HepG2 (cell line): ENCODE measurements at regions not wholly inside any gene's neighbourhood (a gene's known extent, or its start where the extent isn't known, plus 50 kb on each side); places are given as distances from the start of the nearest gene placed in this dataset.

Experiments
- ATAC-seq: fragments of 200-7000 bp; cut with Tn5 transposase; 3 replicates; pipeline ENCODE4 v1.9.1; 2020; ENCODE audit warnings: mild to moderate bottlenecking, moderate library complexity
- BruUV-seq: library from RNA; stranded (reverse); fragments of 400-500 nt; replicated peaks from 2 replicates; lab custom pipeline; 2021; lab: Mats Ljungman, UMichigan
- CTCF ChIA-PET: fragments of 300-600 bp; formaldehyde crosslinking; extraction: SDS; loops from one replicate; lab custom pipeline; 2021; ENCODE audit warnings: low total read pairs, inconsistent platforms, low intra/inter-chr PET ratio; lab: Yijun Ruan, JAX
- POLR2A ChIA-PET: fragments of 350-600 bp; sonication (Branson Sonifier 250); formaldehyde crosslinking; loops from one replicate; lab custom pipeline; 2020; ENCODE audit warnings: antibody characterized with exemption, inconsistent platforms; lab: Yijun Ruan, JAX
- DNase-seq: peaks from one replicate; pipeline ENCODE4 v3.0.0-alpha.2; 2015; ENCODE audit warnings: low spot score
- FAIRE-seq: peaks from 3 replicates; lab custom pipeline; 2011; peaks lifted over from hg19 to GRCh38; lab: Jason Lieb, UNC
- H2AFZ ChIP-seq: one replicate; pipeline ENCODE4 v1.6.1; 2011; ENCODE audit warnings: low read length, inconsistent platforms
- H3K27ac ChIP-seq: fragments of 300-600 bp; 3 replicates; pipeline ENCODE4 v1.8.0; 2011; ENCODE audit warnings: mixed run types, mild to moderate bottlenecking, mixed read lengths, low read length, inconsistent platforms; ENCODE audit not compliant: insufficient read depth; ENCODE audit errors: extremely low read length
- H3K27me3 ChIP-seq, 2 experiments: fragments of 200-600 bp in 1 of 2; 2 replicates in 1 of 2; 3 replicates in 1 of 2; pipeline versions ENCODE4 v1.6.0 to v1.8.0; 2011; ENCODE audit warnings: low read length in 2 of 2, mild to moderate bottlenecking in 2 of 2, moderate library complexity in 2 of 2, inconsistent platforms in 1 of 2; ENCODE audit not compliant: insufficient read depth in 2 of 2, control insufficient read depth in 1 of 2
- H3K36me3 ChIP-seq, 2 experiments: fragments of 200-600 bp in 1 of 2; replicated peaks in 1 of 2; 2 replicates in 1 of 2; 3 replicates in 1 of 2; pipeline versions ENCODE4 v1.5.1 to v1.8.0; 2011; ENCODE audit warnings: low read length in 2 of 2, inconsistent platforms in 1 of 2; ENCODE audit not compliant: insufficient read depth in 2 of 2, control insufficient read depth in 1 of 2
- H3K4me1 ChIP-seq: 2 replicates; pipeline ENCODE4 v1.5.1; 2012; ENCODE audit warnings: low read length, inconsistent platforms; ENCODE audit not compliant: insufficient read depth
- H3K4me2 ChIP-seq: 2 replicates; pipeline ENCODE4 v1.6.0; 2011; ENCODE audit warnings: low read depth, low read length, inconsistent platforms
- H3K4me3 ChIP-seq, 3 experiments: fragments of 200-600 bp in 1 of 3; sonication (generic), shearing (Covaris generic) in 1 of 3; replicated peaks in 1 of 3; 2 replicates each; pipeline ENCODE4 v1.5.1; 2011 to 2016; ENCODE audit warnings: low read length in 3 of 3, inconsistent platforms in 2 of 3, low read depth in 2 of 3, mild to moderate bottlenecking in 2 of 3, control low read depth in 1 of 3, mixed read lengths in 1 of 3; ENCODE audit not compliant: insufficient read depth in 1 of 3
- H3K79me2 ChIP-seq: one replicate; pipeline ENCODE4 v1.6.1; 2011; ENCODE audit warnings: low read length, inconsistent platforms; ENCODE audit not compliant: insufficient read depth
- H3K9ac ChIP-seq: 2 replicates; pipeline ENCODE4 v1.6.0; 2011; ENCODE audit warnings: mild to moderate bottlenecking, low read depth, low read length, inconsistent platforms; ENCODE audit not compliant: insufficient read depth
- H3K9me3 ChIP-seq: 2 replicates; pipeline ENCODE4 v1.5.1; 2012; ENCODE audit warnings: mild to moderate bottlenecking, low read length
- H4K20me1 ChIP-seq: 2 replicates; pipeline ENCODE4 v1.6.0; 2011; ENCODE audit warnings: inconsistent platforms, mild to moderate bottlenecking, low read length, moderate library complexity; ENCODE audit not compliant: insufficient read depth
- GATAD1 ChIP-seq: IDR thresholded peaks from 2 replicates; pipeline ENCODE4 v1.6.1; 2016; ENCODE audit warnings: missing genetic modification reagents, missing compliant biosample characterization
- IRX3 ChIP-seq: sonication (generic); formaldehyde crosslinking; IDR thresholded peaks from 2 replicates; pipeline ENCODE4 v1.8.1; 2023; ENCODE audit warnings: mild to moderate bottlenecking, low read depth, missing genetic modification reagents, borderline replicate concordance
- KDM3A ChIP-seq: IDR thresholded peaks from 2 replicates; pipeline ENCODE4 v1.6.1; 2018; ENCODE audit warnings: low read depth, missing compliant biosample characterization
- NFYC ChIP-seq: IDR thresholded peaks from 2 replicates; pipeline ENCODE4 v1.6.1; 2016; ENCODE audit warnings: missing genetic modification reagents, missing compliant biosample characterization
- NONO ChIP-seq, 2 experiments: fragments of 450-650 bp in 1 of 2; sonication (generic) in 1 of 2; formaldehyde crosslinking in 1 of 2; IDR thresholded peaks in 1 of 2; conservative IDR thresholded peaks in 1 of 2; 2 replicates each; pipeline versions ENCODE4 v1.6.1 to v1.8.0; 2017 to 2022; ENCODE audit warnings: mild to moderate bottlenecking in 1 of 2, missing genetic modification reagents in 1 of 2, moderate library complexity in 1 of 2
- PHF5A ChIP-seq: IDR thresholded peaks from one replicate; pipeline ENCODE4 v1.6.1; 2018; ENCODE audit warnings: low read depth, missing genetic modification reagents; ENCODE audit not compliant: unreplicated experiment
- SATB2 ChIP-seq: sonication (generic); formaldehyde crosslinking; IDR thresholded peaks from 2 replicates; pipeline ENCODE4 v1.5.0; 2020; ENCODE audit warnings: missing genetic modification reagents
- ZMYM4 ChIP-seq: sonication (generic); formaldehyde crosslinking; IDR thresholded peaks from 2 replicates; pipeline ENCODE4 v1.8.1; 2023; ENCODE audit warnings: mild to moderate bottlenecking, missing genetic modification reagents
- ZNF34 ChIP-seq: sonication (generic); formaldehyde crosslinking; IDR thresholded peaks from 2 replicates; pipeline ENCODE4 v1.4.0; 2020; ENCODE audit warnings: mild to moderate bottlenecking, missing genetic modification reagents, borderline replicate concordance
- ZNF607 ChIP-seq: sonication (generic); formaldehyde crosslinking; IDR thresholded peaks from 2 replicates; pipeline ENCODE4 v1.5.1; 2020; ENCODE audit warnings: missing genetic modification reagents, mild to moderate bottlenecking, borderline replicate concordance
- WGBS: methylation state at CpG from one replicate; pipeline ENCODE4 v1.1.6; 2017; ENCODE audit warnings: low lambda C conversion rate; 5-methylcytosine and 5-hydroxymethylcytosine counted together
- in situ Hi-C: cut with HindIII; loops from 2 replicates; pipeline ENCODE4 v1.10.0; 2017; ENCODE audit warnings: low pct_unique_long_range_greater_than_20kb; ENCODE audit not compliant: extremely low pct_ligation_motif_present
- intact Hi-C: fragments of 100-400 bp; cut with micrococcal nuclease; formaldehyde crosslinking; loops from one replicate; pipeline ENCODE4 v1.10.0; 2022; ENCODE audit not compliant: unreplicated experiment
- TF ChIP-seq, protein P1 (sequence below): sonication (generic); formaldehyde crosslinking; IDR thresholded peaks from 2 replicates; pipeline ENCODE4 v1.5.0; 2020; ENCODE audit warnings: missing genetic modification reagents
- TF ChIP-seq, protein P2 (sequence below): sonication (generic); formaldehyde crosslinking; IDR thresholded peaks from 2 replicates; pipeline ENCODE4 v1.5.1; 2020; ENCODE audit warnings: mild to moderate bottlenecking, missing genetic modification reagents, moderate library complexity
- TF ChIP-seq, protein P3 (sequence below): IDR thresholded peaks from 2 replicates; pipeline ENCODE4 v1.6.1; 2016
- TF ChIP-seq, protein P4 (sequence below): sonication (generic); formaldehyde crosslinking; IDR thresholded peaks from 2 replicates; pipeline ENCODE4 v1.5.1; 2020; ENCODE audit warnings: mild to moderate bottlenecking, missing genetic modification reagents

DNA sequence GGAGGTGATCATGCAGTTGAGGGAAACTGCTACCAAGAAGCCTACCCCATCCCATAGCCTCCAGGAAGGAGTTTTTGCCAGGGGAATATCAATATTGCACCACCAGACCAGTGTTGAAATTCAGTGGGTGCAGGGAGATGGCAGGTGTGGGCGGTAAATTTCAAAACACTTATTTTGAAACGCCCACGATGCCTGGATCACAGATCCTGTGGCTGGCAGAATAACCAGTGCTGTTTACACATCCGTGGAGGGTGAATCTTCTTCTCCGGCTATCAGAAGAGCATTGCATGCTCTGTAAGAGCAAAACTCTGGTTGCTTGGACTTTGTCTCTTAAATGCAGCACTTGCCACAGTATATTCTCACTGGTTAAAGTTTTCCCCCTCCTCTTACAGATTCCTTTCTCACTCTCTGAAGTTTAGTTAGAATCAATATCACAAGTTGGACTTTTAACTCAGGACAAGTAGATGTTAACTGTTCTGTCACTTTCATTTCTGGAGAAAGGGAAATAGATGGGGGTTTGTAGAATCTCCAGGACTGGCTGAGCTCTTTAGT lies 70.5 kb upstream of the ZCCHC2 start:
- in situ Hi-C loops (loop anchor here (10.0 kb wide), 1 partner anchor 72 kb away; the partner anchor contains the start of gene ZCCHC2), intact Hi-C loops (loop anchor here (1.0 kb wide), 1 partner anchor 9 kb away; no protein-coding TSS in a partner anchor)
- CTCF ChIA-PET, result interaction anchor here (1.5 kb wide), 1 partner anchor 9 kb away, joined by 8 read pairs; no protein-coding TSS in a partner anchor
- Histone ChIP-seq H3K27ac (peak overlapping the region; percentile 86), H3K36me3 (no peaks in the 10 kb centered on the region), H3K4me2 (peak overlapping the region; percentile 51), H4K20me1 (no peaks in the 10 kb centered on the region), H3K79me2 (peaks cover 3% of the 10 kb centered on the region), H3K27me3 (no peaks in the 10 kb centered on the region), H3K4me3 (peak overlapping the region in 1 of 3 experiments; percentile 6; a peak in 1 of 6 replicates), H3K9me3 (no peaks in the 10 kb centered on the region), H3K9ac (peak overlapping the region; percentile 49; the same call in 1 of the 2 replicates), H3K4me1 (peaks cover 95% of the 10 kb centered on the region), H2AFZ (no peak overlapping the region)
- DNase-seq, result peak; percentile 99
- BruUV-seq, result no TSS peak
- 0% methylated on average over 5 of the region's 5 CpGs for WGBS
- peak; percentile 98 for FAIRE-seq
- POLR2A ChIA-PET, result interaction anchor here (0.9 to 4.6 kb wide), 5 partner anchors 9 to 74 kb away, joined by 3 to 41 read pairs (median 5); partner anchors contain the start of gene ZCCHC2
- peak; percentile 95 for ATAC-seq
- TF ChIP-seq SATB2 (CRISPR knock-in tag) (0 out of 2 replicates have a peak, but pooled peaks have one; percentile 40), ZMYM4 (peak; percentile 89), PHF5A (CRISPR knock-in tag) (peak; percentile 55), KDM3A (CRISPR knock-in tag) (peak; percentile 79), NFYC (CRISPR knock-in tag) (peak; percentile 49; the same call in 1 of the 2 replicates), GATAD1 (peak; percentile 54), NONO (IDR thresholded peaks at IDR 0.05) (no peak), NONO (CRISPR knock-in tag; conservative IDR thresholded peaks at IDR 0.05) (peak; percentile 83), ZNF34 (CRISPR knock-in tag) (peak; percentile 89), IRX3 (CRISPR knock-in tag) (0 out of 2 replicates have a peak, but pooled peaks have one; percentile 44), ZNF607 (CRISPR knock-in tag) (no peak; the same call in 1 of the 2 replicates)
- TF ChIP-seq, protein P1, sequence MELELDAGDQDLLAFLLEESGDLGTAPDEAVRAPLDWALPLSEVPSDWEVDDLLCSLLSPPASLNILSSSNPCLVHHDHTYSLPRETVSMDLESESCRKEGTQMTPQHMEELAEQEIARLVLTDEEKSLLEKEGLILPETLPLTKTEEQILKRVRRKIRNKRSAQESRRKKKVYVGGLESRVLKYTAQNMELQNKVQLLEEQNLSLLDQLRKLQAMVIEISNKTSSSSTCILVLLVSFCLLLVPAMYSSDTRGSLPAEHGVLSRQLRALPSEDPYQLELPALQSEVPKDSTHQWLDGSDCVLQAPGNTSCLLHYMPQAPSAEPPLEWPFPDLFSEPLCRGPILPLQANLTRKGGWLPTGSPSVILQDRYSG (CRISPR knock-in tag), result no peak
- TF ChIP-seq, protein P2, sequence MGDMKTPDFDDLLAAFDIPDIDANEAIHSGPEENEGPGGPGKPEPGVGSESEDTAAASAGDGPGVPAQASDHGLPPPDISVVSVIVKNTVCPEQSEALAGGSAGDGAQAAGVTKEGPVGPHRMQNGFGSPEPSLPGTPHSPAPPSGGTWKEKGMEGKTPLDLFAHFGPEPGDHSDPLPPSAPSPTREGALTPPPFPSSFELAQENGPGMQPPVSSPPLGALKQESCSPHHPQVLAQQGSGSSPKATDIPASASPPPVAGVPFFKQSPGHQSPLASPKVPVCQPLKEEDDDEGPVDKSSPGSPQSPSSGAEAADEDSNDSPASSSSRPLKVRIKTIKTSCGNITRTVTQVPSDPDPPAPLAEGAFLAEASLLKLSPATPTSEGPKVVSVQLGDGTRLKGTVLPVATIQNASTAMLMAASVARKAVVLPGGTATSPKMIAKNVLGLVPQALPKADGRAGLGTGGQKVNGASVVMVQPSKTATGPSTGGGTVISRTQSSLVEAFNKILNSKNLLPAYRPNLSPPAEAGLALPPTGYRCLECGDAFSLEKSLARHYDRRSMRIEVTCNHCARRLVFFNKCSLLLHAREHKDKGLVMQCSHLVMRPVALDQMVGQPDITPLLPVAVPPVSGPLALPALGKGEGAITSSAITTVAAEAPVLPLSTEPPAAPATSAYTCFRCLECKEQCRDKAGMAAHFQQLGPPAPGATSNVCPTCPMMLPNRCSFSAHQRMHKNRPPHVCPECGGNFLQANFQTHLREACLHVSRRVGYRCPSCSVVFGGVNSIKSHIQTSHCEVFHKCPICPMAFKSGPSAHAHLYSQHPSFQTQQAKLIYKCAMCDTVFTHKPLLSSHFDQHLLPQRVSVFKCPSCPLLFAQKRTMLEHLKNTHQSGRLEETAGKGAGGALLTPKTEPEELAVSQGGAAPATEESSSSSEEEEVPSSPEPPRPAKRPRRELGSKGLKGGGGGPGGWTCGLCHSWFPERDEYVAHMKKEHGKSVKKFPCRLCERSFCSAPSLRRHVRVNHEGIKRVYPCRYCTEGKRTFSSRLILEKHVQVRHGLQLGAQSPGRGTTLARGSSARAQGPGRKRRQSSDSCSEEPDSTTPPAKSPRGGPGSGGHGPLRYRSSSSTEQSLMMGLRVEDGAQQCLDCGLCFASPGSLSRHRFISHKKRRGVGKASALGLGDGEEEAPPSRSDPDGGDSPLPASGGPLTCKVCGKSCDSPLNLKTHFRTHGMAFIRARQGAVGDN (CRISPR knock-in tag), result no peak
- TF ChIP-seq, protein P3, sequence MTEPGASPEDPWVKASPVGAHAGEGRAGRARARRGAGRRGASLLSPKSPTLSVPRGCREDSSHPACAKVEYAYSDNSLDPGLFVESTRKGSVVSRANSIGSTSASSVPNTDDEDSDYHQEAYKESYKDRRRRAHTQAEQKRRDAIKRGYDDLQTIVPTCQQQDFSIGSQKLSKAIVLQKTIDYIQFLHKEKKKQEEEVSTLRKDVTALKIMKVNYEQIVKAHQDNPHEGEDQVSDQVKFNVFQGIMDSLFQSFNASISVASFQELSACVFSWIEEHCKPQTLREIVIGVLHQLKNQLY (CRISPR knock-in tag), result peak; percentile 63; the same call in 1 of the 2 replicates
- TF ChIP-seq, protein P4, sequence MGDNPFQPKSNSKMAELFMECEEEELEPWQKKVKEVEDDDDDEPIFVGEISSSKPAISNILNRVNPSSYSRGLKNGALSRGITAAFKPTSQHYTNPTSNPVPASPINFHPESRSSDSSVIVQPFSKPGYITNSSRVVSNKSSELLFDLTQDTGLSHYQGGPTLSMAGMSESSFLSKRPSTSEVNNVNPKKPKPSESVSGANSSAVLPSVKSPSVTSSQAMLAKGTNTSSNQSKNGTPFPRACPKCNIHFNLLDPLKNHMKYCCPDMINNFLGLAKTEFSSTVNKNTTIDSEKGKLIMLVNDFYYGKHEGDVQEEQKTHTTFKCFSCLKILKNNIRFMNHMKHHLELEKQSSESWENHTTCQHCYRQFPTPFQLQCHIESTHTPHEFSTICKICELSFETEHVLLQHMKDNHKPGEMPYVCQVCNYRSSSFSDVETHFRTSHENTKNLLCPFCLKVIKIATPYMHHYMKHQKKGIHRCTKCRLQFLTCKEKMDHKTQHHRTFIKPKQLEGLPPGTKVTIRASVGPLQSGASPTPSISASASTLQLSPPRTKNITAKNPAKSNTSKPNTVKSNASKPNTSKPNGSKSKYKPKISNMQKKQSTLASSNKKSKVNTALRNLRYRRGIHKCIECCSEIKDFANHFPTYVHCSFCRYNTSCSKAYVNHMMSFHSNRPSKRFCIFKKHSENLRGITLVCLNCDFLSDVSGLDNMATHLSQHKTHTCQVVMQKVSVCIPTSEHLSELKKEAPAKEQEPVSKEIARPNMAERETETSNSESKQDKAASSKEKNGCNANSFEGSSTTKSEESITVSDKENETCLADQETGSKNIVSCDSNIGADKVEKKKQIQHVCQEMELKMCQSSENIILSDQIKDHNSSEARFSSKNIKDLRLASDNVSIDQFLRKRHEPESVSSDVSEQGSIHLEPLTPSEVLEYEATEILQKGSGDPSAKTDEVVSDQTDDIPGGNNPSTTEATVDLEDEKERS (CRISPR knock-in tag), result peak; percentile 76
